SK-N-SH (cell line): ENCODE measurements at regions not wholly inside any gene's neighbourhood (a gene's known extent, or its start where the extent isn't known, plus 50 kb on each side); places are given as distances from the start of the nearest gene placed in this dataset.
"Not testable (repeated sequence)": the region's sequence is repeated elsewhere in the genome, so short reads cannot be mapped to it uniquely, and the experiment has no call there.

Source experiments
- CHD2 ChIP-seq: fragments of 150-350 bp; IDR thresholded peaks from 2 replicates; pipeline ENCODE4 v1.6.1; 2018; ENCODE audit warnings: low read length; ENCODE audit not compliant: partially characterized antibody
- EP300 ChIP-seq, 2 experiments: IDR thresholded peaks; 2 replicates each; pipeline versions ENCODE4 v1.4.0 to v1.6.1; 2012; ENCODE audit warnings: borderline replicate concordance in 1 of 2, low read depth in 1 of 2, low read length in 1 of 2
- EZH2phosphoT487 ChIP-seq: fragments of 200-600 bp; sonication (generic); IDR thresholded peaks from 2 replicates; pipeline ENCODE4 v1.6.1; 2017; ENCODE audit warnings: low read depth, mixed run types, mild to moderate bottlenecking, antibody characterized with exemption, moderate library complexity, borderline replicate concordance
- FOXJ3 ChIP-seq: sonication (generic); formaldehyde crosslinking; IDR thresholded peaks from 2 replicates; pipeline ENCODE4 v1.5.1; 2020; ENCODE audit warnings: mild to moderate bottlenecking, missing genetic modification reagents
- FOXM1 ChIP-seq: IDR thresholded peaks from 2 replicates; pipeline ENCODE4 v1.4.0; 2012; ENCODE audit warnings: low read depth, mild to moderate bottlenecking
- GABPA ChIP-seq: IDR thresholded peaks from 2 replicates; pipeline ENCODE4 v1.4.0; 2012; ENCODE audit warnings: low read depth, mild to moderate bottlenecking
- NFIC ChIP-seq: IDR thresholded peaks from 2 replicates; pipeline ENCODE4 v1.4.0; 2012; ENCODE audit warnings: borderline replicate concordance
- SIN3A ChIP-seq: IDR thresholded peaks from 2 replicates; pipeline ENCODE4 v1.6.1; 2012; ENCODE audit warnings: low read depth, mild to moderate bottlenecking, low read length, moderate library complexity, borderline replicate concordance
- SMC3 ChIP-seq: IDR thresholded peaks from 2 replicates; pipeline ENCODE4 v1.6.1; 2012; ENCODE audit warnings: low read depth, low read length, improper control_type of control experiment
- TF ChIP-seq, protein P1 (sequence below): fragments of 200-600 bp; sonication (generic); IDR thresholded peaks from 2 replicates; pipeline ENCODE4 v1.6.1; 2017; ENCODE audit warnings: antibody characterized with exemption, mild to moderate bottlenecking, moderate library complexity
- TF ChIP-seq, protein P2 (sequence below): IDR thresholded peaks from 2 replicates; pipeline ENCODE4 v1.4.0; 2012; ENCODE audit warnings: low read depth
- TF ChIP-seq, protein P3 (sequence below): fragments of 150-350 bp; IDR thresholded peaks from 2 replicates; pipeline ENCODE4 v1.6.1; 2017; ENCODE audit warnings: antibody characterized with exemption, low read length, low read depth, borderline replicate concordance
- TF ChIP-seq, protein P4 (sequence below): IDR thresholded peaks from 2 replicates; pipeline ENCODE4; 2012

DNA sequence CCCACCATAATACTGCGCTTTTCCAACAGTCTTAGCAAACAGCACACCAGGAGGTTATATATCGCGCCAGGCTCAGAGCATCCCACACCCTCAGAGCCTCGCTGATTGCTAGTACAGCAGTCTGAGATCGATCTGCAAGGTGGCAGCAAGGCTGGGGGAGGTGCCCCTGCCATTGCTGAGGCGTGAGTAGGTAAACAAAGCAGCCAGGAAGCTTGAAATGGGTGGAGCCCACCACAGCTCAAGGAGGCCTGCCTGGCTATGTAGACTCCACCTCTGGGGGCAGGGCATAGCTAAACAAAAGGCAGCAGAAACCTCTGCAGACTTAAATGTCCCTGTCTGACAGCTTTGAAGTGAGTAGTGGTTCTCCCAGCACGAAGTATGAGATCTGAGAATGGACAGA lies 211.5 kb downstream of the HTR1B start:
- TF ChIP-seq EP300 (IDR thresholded peaks at IDR 0.05; ENCODE audit: borderline replicate concordance in 1 of 2, low read depth in 1 of 2, low read length in 1 of 2); GABPA; EZH2phosphoT487; FOXM1; NFIC; CHD2; SMC3; SIN3A; FOXJ3 (CRISPR knock-in tag): not testable (repeated sequence)
- TF ChIP-seq, protein P1, sequence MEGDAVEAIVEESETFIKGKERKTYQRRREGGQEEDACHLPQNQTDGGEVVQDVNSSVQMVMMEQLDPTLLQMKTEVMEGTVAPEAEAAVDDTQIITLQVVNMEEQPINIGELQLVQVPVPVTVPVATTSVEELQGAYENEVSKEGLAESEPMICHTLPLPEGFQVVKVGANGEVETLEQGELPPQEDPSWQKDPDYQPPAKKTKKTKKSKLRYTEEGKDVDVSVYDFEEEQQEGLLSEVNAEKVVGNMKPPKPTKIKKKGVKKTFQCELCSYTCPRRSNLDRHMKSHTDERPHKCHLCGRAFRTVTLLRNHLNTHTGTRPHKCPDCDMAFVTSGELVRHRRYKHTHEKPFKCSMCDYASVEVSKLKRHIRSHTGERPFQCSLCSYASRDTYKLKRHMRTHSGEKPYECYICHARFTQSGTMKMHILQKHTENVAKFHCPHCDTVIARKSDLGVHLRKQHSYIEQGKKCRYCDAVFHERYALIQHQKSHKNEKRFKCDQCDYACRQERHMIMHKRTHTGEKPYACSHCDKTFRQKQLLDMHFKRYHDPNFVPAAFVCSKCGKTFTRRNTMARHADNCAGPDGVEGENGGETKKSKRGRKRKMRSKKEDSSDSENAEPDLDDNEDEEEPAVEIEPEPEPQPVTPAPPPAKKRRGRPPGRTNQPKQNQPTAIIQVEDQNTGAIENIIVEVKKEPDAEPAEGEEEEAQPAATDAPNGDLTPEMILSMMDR, result not testable (repeated sequence)
- TF ChIP-seq, protein P2, sequence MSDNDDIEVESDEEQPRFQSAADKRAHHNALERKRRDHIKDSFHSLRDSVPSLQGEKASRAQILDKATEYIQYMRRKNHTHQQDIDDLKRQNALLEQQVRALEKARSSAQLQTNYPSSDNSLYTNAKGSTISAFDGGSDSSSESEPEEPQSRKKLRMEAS, result not testable (repeated sequence)
- TF ChIP-seq, protein P3, sequence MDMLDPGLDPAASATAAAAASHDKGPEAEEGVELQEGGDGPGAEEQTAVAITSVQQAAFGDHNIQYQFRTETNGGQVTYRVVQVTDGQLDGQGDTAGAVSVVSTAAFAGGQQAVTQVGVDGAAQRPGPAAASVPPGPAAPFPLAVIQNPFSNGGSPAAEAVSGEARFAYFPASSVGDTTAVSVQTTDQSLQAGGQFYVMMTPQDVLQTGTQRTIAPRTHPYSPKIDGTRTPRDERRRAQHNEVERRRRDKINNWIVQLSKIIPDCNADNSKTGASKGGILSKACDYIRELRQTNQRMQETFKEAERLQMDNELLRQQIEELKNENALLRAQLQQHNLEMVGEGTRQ, result not testable (repeated sequence)
- TF ChIP-seq, protein P4, sequence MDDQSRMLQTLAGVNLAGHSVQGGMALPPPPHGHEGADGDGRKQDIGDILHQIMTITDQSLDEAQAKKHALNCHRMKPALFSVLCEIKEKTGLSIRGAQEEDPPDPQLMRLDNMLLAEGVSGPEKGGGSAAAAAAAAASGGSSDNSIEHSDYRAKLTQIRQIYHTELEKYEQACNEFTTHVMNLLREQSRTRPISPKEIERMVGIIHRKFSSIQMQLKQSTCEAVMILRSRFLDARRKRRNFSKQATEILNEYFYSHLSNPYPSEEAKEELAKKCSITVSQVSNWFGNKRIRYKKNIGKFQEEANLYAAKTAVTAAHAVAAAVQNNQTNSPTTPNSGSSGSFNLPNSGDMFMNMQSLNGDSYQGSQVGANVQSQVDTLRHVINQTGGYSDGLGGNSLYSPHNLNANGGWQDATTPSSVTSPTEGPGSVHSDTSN, result not testable (repeated sequence)
